ENCODE measurements at regions not wholly inside any gene's neighbourhood (a gene's known extent, or its start where the extent isn't known, plus 50 kb on each side); places are given as distances from the start of the nearest gene placed in this dataset.

DNA sequence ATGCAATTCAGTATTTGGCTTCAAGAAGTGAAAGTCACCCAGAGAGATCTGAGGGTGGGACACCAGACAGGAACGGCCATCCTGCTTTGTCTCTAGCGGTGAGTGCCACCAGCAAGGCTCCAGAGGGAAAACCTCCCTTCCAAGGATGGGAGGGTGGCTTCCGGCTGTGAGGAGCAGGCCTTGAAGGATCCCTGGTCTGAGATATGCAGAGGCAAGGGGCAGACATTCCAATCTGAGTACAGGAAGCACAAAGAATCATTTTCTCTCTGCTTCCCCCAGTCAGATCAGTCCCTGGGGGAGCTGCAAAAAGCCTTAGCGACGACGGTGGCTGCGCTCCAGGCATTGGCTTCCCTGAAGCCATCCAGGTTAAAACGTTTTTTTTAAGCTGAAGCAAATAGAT, 167.4 kb downstream of the TEX36 start:
- BruUV-seq (replicated peaks): no TSS peak
- Histone ChIP-seq H3K4me2 (peak overlapping the region; percentile 62), H4K20me1 (ENCODE audit: insufficient read depth) (no peaks in the 10 kb centered on the region), H3K79me2 (ENCODE audit: low read depth) (no peaks in the 10 kb centered on the region), H3F3A (ENCODE audit: insufficient read depth, low read depth) (peaks cover 16% of the 10 kb centered on the region; the same call in 1 of the 2 replicates), H3K9me2 (ENCODE audit: insufficient read depth) (no peaks in the 10 kb centered on the region), H3K27me3 (ENCODE audit: insufficient read depth, low read depth) (no peaks in the 10 kb centered on the region), H3K27ac (0 out of 2 replicates have a peak overlapping the region, but pooled peaks have one; percentile 12), H2AFZ (peak overlapping the region; percentile 23; the same call in 1 of the 2 replicates), H3K4me3 (no peak overlapping the region), H3K36me3 (ENCODE audit: low read depth) (no peaks in the 10 kb centered on the region), H3K9me3 (ENCODE audit: insufficient read depth, low read depth) (no peaks in the 10 kb centered on the region), H3K4me1 (replicated peaks; ENCODE audit: insufficient read depth) (peaks cover 19% of the 10 kb centered on the region)
- TF ChIP-seq CTCF (conservative IDR thresholded peaks at IDR 0.05): no peak
- no peak for TF ChIP-seq EZH2 (IDR thresholded peaks at IDR 0.05; ENCODE audit: low read depth)
- no peak for DNase-seq
- CTCF ChIA-PET: no interaction called here
- intact Hi-C loops (cut with micrococcal nuclease; ENCODE audit: unreplicated experiment): loop anchor here (1.0 to 10.0 kb wide), 3 partner anchors 69 to 351 kb away; partner anchors contain the start of gene CTBP2
- POLR2A ChIA-PET (ENCODE audit: unreplicated experiment): no interaction called here

GRCh38 chr10:125514206-125515162, 168.5 kb downstream of the TEX36 start:
- intact Hi-C loops (cut with micrococcal nuclease; ENCODE audit: unreplicated experiment): loop anchor here (1.0 to 10.0 kb wide), 3 partner anchors 70 to 350 kb away; partner anchors contain the start of gene CTBP2
- H3K4me2 ChIP-seq: peak overlapping the region; percentile 62
- no peaks in the 10 kb centered on the region for H3K36me3 ChIP-seq (ENCODE audit: low read depth)
- DNase-seq: peak; percentile 78 to 82
- no peaks in the 10 kb centered on the region for H4K20me1 ChIP-seq (ENCODE audit: insufficient read depth)
- peaks cover 19% of the 10 kb centered on the region for H3K4me1 ChIP-seq (replicated peaks; ENCODE audit: insufficient read depth)
- CTCF ChIA-PET: no interaction called here
- peak overlapping the region; percentile 23; the same call in 1 of the 2 replicates for H2AFZ ChIP-seq
- H3K79me2 ChIP-seq (ENCODE audit: low read depth): no peaks in the 10 kb centered on the region
- H3K9me2 ChIP-seq (ENCODE audit: insufficient read depth): no peaks in the 10 kb centered on the region
- no peaks in the 10 kb centered on the region for H3K9me3 ChIP-seq (ENCODE audit: insufficient read depth, low read depth)
- no peak for TF ChIP-seq CTCF (conservative IDR thresholded peaks at IDR 0.05)
- no peak for TF ChIP-seq EZH2 (IDR thresholded peaks at IDR 0.05; ENCODE audit: low read depth)
- H3K27ac ChIP-seq: no peak overlapping the region
- no TSS peak for BruUV-seq (replicated peaks)
- no peaks in the 10 kb centered on the region for H3K27me3 ChIP-seq (ENCODE audit: insufficient read depth, low read depth)
- H3F3A ChIP-seq (ENCODE audit: insufficient read depth, low read depth): peaks cover 12% of the 10 kb centered on the region; the same call in 1 of the 2 replicates
- no peak overlapping the region for H3K4me3 ChIP-seq
- POLR2A ChIA-PET (ENCODE audit: unreplicated experiment): no interaction called here

DNA sequence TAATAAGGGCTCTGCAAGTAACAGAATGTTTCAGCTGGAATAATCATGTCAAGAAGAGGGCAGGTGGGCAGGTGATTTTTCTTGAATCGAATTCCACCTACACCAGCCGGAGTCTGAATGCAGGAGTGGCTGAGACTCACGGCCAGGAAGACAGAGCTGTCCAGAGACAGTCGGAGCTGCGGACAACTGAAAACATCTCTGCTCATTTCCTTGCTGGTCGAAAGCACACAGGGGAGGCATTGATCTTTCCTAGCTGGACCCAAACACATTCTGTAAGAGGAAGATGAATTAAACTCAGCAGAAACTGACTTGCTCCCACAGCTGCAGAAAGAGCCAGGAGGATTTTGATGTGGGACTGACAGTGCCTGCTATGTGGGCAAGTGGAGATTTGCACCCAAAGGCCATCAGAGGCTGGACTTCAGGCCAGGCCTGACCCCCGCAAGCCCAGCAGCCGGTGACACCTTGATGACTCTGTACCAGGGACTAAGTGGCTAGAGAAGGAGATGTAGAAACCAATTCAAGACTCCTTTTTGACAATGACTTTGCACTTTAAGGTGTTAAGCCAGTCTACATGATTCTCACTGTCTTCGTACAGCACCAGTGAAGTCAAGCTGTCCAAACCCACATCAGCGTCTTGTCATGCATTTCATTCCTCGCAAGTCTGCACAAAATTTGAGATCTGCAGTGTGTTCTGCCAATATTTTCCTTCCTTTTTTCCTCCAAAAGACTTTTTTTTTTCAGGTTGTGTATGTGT, 169.4 kb downstream of the TEX36 start:
- DNase-seq: no peak
- Histone ChIP-seq H3K27me3 (ENCODE audit: insufficient read depth, low read depth) (no peaks in the 10 kb centered on the region), H3K27ac (no peak overlapping the region), H3K79me2 (ENCODE audit: low read depth) (no peaks in the 10 kb centered on the region), H3K9me2 (ENCODE audit: insufficient read depth) (no peaks in the 10 kb centered on the region), H2AFZ (no peak overlapping the region), H3K4me3 (no peak overlapping the region), H3F3A (ENCODE audit: insufficient read depth, low read depth) (peaks cover 12% of the 10 kb centered on the region; the same call in 1 of the 2 replicates), H3K9me3 (ENCODE audit: insufficient read depth, low read depth) (no peaks in the 10 kb centered on the region), H3K36me3 (ENCODE audit: low read depth) (no peaks in the 10 kb centered on the region), H3K4me1 (replicated peaks; ENCODE audit: insufficient read depth) (peaks cover 19% of the 10 kb centered on the region), H4K20me1 (ENCODE audit: insufficient read depth) (no peaks in the 10 kb centered on the region), H3K4me2 (no peak overlapping the region)
- TF ChIP-seq EZH2 (IDR thresholded peaks at IDR 0.05; ENCODE audit: low read depth) (no peak), CTCF (conservative IDR thresholded peaks at IDR 0.05) (no peak)
- no TSS peak for BruUV-seq (replicated peaks)
- ChIA-PET CTCF (no interaction called here), POLR2A (ENCODE audit: unreplicated experiment) (no interaction called here)
- intact Hi-C loops (cut with micrococcal nuclease; ENCODE audit: unreplicated experiment): loop anchor here (2.0 to 10.0 kb wide), 2 partner anchors 71 to 349 kb away; partner anchors contain the start of gene CTBP2
